GM12892 (cell line): ENCODE measurements at regions not wholly inside any gene's neighbourhood (a gene's known extent, or its start where the extent isn't known, plus 50 kb on each side); places are given as distances from the start of the nearest gene placed in this dataset.

Source experiments
- DNase-seq: peaks from one replicate; pipeline ENCODE4 v3.0.0; 2011; ENCODE audit not compliant: insufficient read length
- FAIRE-seq: peaks from 2 replicates; lab custom pipeline; 2011; peaks lifted over from hg19 to GRCh38; lab: Jason Lieb, UNC
- POLR2A ChIP-seq: IDR thresholded peaks from 2 replicates; pipeline ENCODE4 v1.6.1; 2011; ENCODE audit warnings: low read depth, low read length, control low read depth
- POLR2AphosphoS5 ChIP-seq: IDR thresholded peaks from 2 replicates; pipeline ENCODE4 v1.6.1; 2011; ENCODE audit warnings: low read depth, low read length, control low read depth
- TAF1 ChIP-seq: IDR thresholded peaks from 2 replicates; pipeline ENCODE4 v1.6.1; 2011; ENCODE audit warnings: low read depth, mild to moderate bottlenecking, control low read depth, low read length, borderline replicate concordance

DNA sequence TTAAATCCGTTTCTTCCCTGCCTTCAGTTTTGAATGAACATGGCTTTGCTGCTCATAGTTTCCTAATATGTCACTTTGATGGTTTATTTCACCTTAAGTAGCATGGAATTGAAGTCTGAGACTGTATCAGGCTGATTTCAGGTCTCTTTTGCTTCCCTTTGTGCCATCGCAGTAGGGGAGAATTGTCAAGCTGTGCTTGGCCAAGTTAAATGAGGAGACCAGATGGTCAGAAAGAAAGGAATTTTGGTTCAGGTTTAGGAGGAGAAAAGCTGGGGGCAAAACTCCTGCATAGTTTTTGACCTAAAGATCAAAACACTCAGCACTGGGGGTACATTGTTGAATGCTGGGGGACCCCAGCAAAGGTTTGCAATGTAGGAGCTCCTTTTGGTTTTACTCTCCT, 398.4 kb downstream of the NUAK1 start:
- no peak for DNase-seq
- TF ChIP-seq TAF1, result no peak
- no peak for FAIRE-seq

DNA sequence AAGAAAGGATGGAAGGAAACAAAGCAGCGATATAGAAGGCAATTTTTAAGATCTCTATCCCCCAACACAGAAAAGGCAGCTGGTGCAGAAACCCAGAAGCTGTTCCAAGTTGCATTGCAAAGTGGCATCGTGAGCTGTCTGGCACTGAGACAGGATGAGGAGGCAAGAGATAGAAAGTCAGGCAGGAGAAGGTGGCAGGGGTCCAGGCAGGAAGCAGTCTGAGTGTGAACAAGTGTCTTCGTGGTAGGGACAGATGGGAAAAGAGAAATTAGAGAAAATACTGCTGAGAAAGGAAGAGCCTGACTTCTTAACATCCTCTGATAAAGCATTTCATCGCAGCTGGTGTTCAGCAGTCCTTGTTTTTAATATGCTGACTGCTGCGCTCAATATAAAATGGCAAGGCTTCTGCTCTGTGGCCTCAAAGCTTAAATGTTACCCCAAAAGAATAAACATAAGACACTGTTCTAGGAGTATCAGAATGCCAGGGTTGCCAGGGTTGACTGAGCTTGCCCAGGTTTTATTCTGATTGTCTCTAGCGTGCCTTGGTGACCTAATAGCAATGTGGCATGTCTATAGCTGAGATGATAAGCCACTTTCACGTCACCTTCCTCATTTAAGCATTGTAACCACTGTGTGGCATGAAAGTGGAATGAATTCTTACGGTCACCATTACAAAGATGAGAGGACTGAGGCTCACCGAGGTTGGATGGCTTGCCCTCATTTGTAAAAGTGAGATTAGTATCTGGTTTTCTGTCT, 397.6 kb downstream of the NUAK1 start:
- no peak for FAIRE-seq
- TF ChIP-seq POLR2A, result no peak
- TF ChIP-seq POLR2AphosphoS5, result no peak
- TF ChIP-seq TAF1, result no peak
- no peak for DNase-seq

DNA sequence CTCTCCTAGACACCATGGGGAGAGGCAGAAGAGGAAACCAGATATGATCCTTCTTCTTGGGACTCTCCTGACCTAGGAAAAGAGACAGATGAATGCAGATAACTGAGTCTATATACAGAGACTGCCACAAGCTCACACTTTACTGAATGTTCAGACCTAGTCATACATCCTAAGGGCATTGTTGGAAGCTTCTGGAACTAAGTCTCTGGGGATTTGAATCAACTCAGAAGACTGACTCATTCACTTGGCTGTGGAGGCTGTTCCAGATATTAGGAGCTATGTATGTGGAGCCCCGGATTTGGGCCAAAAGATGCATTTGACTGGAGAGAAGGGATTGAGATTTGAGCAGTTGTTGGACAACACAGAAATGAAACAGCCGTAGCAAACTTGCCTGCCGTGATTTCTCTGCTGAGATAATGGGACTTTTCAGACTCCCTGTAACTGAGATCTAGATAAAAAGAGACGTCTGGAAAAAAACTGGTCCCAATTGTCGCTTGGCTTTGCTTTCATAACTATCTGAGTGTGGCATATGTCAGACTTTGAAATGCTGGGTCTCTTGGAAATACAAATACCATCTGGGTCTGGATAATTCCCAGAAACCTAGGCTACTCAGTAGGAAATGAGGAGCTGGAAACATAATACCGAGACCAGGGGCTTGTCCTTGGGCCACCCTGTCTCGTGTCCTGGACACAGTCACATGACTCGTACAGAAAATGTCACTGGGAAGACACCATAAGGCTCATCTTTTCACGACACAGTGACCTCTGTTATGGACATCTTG, 396.8 kb downstream of the NUAK1 start:
- no peak for DNase-seq
- no peak for FAIRE-seq
- no peak for TF ChIP-seq POLR2A
- no peak for TF ChIP-seq TAF1
- no peak for TF ChIP-seq POLR2AphosphoS5

DNA sequence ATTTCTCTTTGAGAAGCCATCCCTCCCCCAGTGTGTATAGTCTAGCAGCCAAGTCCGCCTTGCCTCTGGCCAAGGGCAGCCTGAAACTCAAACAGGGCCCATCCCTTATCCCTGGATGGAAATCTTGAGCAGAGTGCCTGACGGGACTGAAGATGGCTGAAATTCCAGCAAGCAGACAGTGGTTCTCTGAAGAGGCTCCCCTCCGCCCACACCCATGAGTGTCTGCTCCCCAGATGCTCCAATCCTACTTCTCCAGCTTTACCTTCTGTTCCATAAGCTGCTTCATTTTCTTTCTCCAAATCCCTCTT, 396.2 kb downstream of the NUAK1 start:
- TF ChIP-seq TAF1 (no peak), POLR2AphosphoS5 (no peak), POLR2A (no peak)
- FAIRE-seq (no peak), DNase-seq (no peak)

DNA sequence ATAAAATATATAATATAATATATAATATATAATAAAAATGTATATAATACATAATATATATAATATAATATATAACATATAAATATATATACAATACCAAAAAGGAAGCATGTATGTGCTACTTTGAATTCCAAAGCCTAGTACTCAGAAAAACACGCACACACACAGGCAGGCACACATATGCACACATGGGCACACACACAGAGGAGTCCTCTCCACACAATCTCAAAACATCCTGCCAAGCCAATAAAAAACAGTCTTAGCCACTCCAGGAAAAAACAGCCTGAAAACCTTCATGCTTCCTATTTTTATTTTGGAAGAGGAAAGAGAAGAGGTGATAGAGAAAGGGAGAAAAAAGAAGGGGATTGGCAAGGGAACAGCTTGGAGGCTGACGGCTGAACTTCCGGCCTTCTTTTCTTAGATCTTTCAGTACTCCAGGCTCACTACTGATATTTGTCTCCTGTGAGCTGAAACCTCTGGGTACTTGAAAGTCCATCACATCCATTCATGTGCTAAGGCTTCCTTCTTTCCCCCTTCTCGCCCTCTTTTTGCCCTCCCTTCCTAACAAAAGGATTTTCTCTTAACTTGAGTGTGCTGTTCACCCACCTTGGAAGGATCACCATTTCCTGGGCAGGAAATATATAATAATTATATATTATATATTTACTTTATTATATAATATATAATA, 394.2 kb downstream of the NUAK1 start:
- TF ChIP-seq POLR2AphosphoS5 (no peak), POLR2A (no peak), TAF1 (no peak)
- DNase-seq, result no peak
- FAIRE-seq, result no peak

- no peak for FAIRE-seq
- no peak for DNase-seq
- no peak for TF ChIP-seq TAF1
- TF ChIP-seq POLR2AphosphoS5, result no peak
- no peak for TF ChIP-seq POLR2A
These were observed 392.9 kb downstream of the NUAK1 start for GRCh38 chr12:105745811-105746210.

GRCh38 chr12:105748806-105749600, 389.8 kb downstream of the NUAK1 start:
- no peak for DNase-seq

GRCh38 chr12:105750096-105750495, 388.7 kb downstream of the NUAK1 start:
- no peak for DNase-seq
- TF ChIP-seq POLR2A (no peak), POLR2AphosphoS5 (no peak), TAF1 (no peak)
- FAIRE-seq, result no peak

More at GRCh38 chr12:105748806-105749600, 389.8 kb downstream of the NUAK1 start:
- no peak for FAIRE-seq
- TF ChIP-seq POLR2AphosphoS5, result no peak
- TF ChIP-seq POLR2A, result no peak
- no peak for TF ChIP-seq TAF1

DNA sequence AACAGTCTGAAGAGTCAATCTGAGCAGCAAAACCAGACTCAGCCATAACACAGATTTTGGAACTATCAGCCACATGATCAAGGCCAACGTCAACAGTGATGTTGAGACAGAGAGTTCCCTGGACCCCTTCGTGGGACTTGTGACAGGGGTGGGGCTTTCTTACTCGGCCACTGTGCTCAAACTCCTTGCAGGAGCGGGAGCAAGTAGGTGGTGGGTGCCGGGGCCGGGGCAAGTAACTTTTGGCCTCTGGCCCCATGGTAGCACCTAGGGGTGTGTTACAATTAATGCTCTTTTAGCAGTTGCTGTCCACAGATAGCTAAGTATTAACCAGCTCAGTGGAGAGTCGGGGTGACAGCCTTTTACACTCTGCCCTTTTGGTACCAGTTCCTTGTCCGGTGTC, 384.4 kb downstream of the NUAK1 start:
- FAIRE-seq (no peak), DNase-seq (no peak)
- TF ChIP-seq POLR2AphosphoS5 (no peak), TAF1 (no peak), POLR2A (no peak)

DNA sequence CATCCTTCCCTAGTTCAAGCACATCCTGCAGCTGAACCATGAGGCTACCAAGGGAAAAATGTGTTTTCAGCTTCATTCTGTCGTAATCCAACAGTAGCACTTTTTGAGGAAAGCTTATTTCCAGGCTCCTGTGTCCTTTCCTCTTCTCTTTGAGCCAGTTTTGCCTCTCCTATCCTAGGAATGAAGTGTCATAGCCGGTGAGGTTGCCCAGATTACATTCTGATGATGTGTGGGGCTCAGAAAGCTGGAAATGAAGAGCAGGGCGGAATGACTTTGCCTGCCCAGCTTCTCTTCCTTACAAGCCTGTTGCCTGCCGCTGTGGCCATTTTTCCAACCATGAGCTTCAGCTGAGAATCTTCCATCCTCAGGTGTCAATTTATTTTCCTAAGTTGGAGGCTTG, 381.8 kb downstream of the NUAK1 start:
- DNase-seq, result no peak
- no peak for FAIRE-seq
- TF ChIP-seq POLR2AphosphoS5 (no peak), TAF1 (no peak), POLR2A (no peak)

- FAIRE-seq, result no peak
- no peak for TF ChIP-seq POLR2AphosphoS5
- no peak for TF ChIP-seq TAF1
- no peak for TF ChIP-seq POLR2A
- no peak for DNase-seq
These were observed 379.6 kb downstream of the NUAK1 start for GRCh38 chr12:105759149-105759548.
